HCT116 (cell line): ENCODE measurements at regions not wholly inside any gene's neighbourhood (a gene's known extent, or its start where the extent isn't known, plus 50 kb on each side); places are given as distances from the start of the nearest gene placed in this dataset.

ENCODE experiments used
- ATAC-seq: fragments of 200-7000 bp; cut with Tn5 transposase; 2 replicates; pipeline ENCODE4 v1.9.1; 2020; ENCODE audit warnings: mild to moderate bottlenecking, moderate library complexity
- BruUV-seq: library from RNA; stranded (reverse); fragments of 400-500 nt; replicated peaks from 2 replicates; lab custom pipeline; 2021; lab: Mats Ljungman, UMichigan
- CTCF ChIA-PET: fragments of 300-600 bp; sonication (Branson Sonifier 250); formaldehyde crosslinking; loops from one replicate; lab custom pipeline; 2021; ENCODE audit warnings: antibody characterized with exemption; lab: Charles Lee
- POLR2A ChIA-PET: fragments of 300-600, 350-600 bp; sonication (Branson Sonifier 250); formaldehyde crosslinking; loops from one replicate; lab custom pipeline; 2021; ENCODE audit warnings: antibody characterized with exemption; lab: Charles Lee
- RAD21 ChIA-PET, 2 experiments: fragments of 300-600 bp; sonication (Branson Sonifier 250); formaldehyde crosslinking; loops; one replicate each; lab custom pipeline; 2023; ENCODE audit warnings: low total read pairs in 2 of 2; ENCODE audit not compliant: uncharacterized antibody in 2 of 2, unreplicated experiment in 2 of 2, low non-redundant PET in 1 of 2; lab: Charles Lee
- DNase-seq: peaks from one replicate; pipeline ENCODE4 v3.0.0-alpha.2; 2010; ENCODE audit warnings: low read depth, low spot score
- H2AFZ ChIP-seq: fragments of 200-600 bp; shearing (Covaris generic), sonication (generic); 2 replicates; pipeline ENCODE4 v1.6.1; 2017; ENCODE audit warnings: low read depth, mixed run types, mixed read lengths, antibody characterized with exemption, low read length; ENCODE audit not compliant: poor library complexity, severe bottlenecking
- H3K27ac ChIP-seq: 2 replicates; pipeline ENCODE4 v1.5.1; 2012; ENCODE audit warnings: low read depth, low read length
- H3K27me3 ChIP-seq: fragments of 200-600 bp; sonication (generic); 2 replicates; pipeline ENCODE4 v1.6.1; 2016; ENCODE audit warnings: mixed run types, low read length, mixed read lengths; ENCODE audit not compliant: insufficient read depth
- H3K36me3 ChIP-seq, 2 experiments: fragments of 200-500 bp in 1 of 2; fragments of 200-600 bp in 1 of 2; sonication (Bioruptor generic) in 1 of 2; sonication (generic) in 1 of 2; 2 replicates each; pipeline versions ENCODE4 v1.5.1 to v1.6.1; 2014 to 2016; ENCODE audit warnings: low read length in 2 of 2, inconsistent platforms in 1 of 2, mixed read lengths in 1 of 2, mixed run types in 1 of 2; ENCODE audit not compliant: insufficient read depth in 2 of 2, control insufficient read depth in 1 of 2
- H3K4me1 ChIP-seq, 2 experiments: fragments of 200-600 bp in 1 of 2; sonication (generic) in 1 of 2; 2 replicates each; pipeline versions ENCODE4 v1.5.1 to v1.6.1; 2012 to 2017; ENCODE audit warnings: low read length in 2 of 2, inconsistent platforms in 1 of 2, mild to moderate bottlenecking in 1 of 2, mixed read lengths in 1 of 2, mixed run types in 1 of 2, moderate library complexity in 1 of 2; ENCODE audit not compliant: insufficient read depth in 2 of 2, control insufficient read depth in 1 of 2
- H3K4me2 ChIP-seq: fragments of 200-600 bp; sonication (generic); 2 replicates; pipeline ENCODE4 v1.6.1; 2017; ENCODE audit warnings: mixed run types, low read length, mixed read lengths
- H3K4me3 ChIP-seq, 2 experiments: fragments of 200-600 bp in 1 of 2; sonication (generic) in 1 of 2; replicated peaks in 1 of 2; 2 replicates each; pipeline ENCODE4 v1.5.1; 2011 to 2016; ENCODE audit warnings: low read length in 2 of 2, control low read depth in 1 of 2, low read depth in 1 of 2, mild to moderate bottlenecking in 1 of 2, mixed read lengths in 1 of 2, mixed run types in 1 of 2
- H3K79me2 ChIP-seq: fragments of 200-600 bp; sonication (generic); 2 replicates; pipeline ENCODE4 v1.6.1; 2017; ENCODE audit warnings: mild to moderate bottlenecking, mixed run types, low read length, moderate library complexity, mixed read lengths; ENCODE audit not compliant: insufficient read depth
- H3K9ac ChIP-seq: fragments of 200-600 bp; sonication (generic); 2 replicates; pipeline ENCODE4 v1.6.1; 2016; ENCODE audit warnings: low read length, mixed read lengths
- H3K9me2 ChIP-seq: fragments of 200-600 bp; sonication (generic), shearing (Covaris generic); 2 replicates; pipeline ENCODE4 v1.6.1; 2017; ENCODE audit warnings: mixed run types, mild to moderate bottlenecking, moderate library complexity; ENCODE audit not compliant: insufficient read depth
- H3K9me3 ChIP-seq, 2 experiments: fragments of 200-500 bp in 1 of 2; fragments of 200-600 bp in 1 of 2; sonication (Bioruptor generic) in 1 of 2; sonication (generic) in 1 of 2; 2 replicates each; pipeline ENCODE4 v1.6.1; 2014 to 2017; ENCODE audit warnings: low read length in 2 of 2, mixed read lengths in 2 of 2, inconsistent platforms in 1 of 2, low read depth in 1 of 2, mild to moderate bottlenecking in 1 of 2, mixed run types in 1 of 2, moderate library complexity in 1 of 2; ENCODE audit not compliant: control insufficient read depth in 1 of 2, insufficient read depth in 1 of 2
- H4K20me1 ChIP-seq: fragments of 200-600 bp; sonication (generic), shearing (Covaris generic); 2 replicates; pipeline ENCODE4 v1.6.1; 2017; ENCODE audit warnings: mixed run types, mild to moderate bottlenecking, moderate library complexity; ENCODE audit not compliant: insufficient read depth
- CEBPB ChIP-seq: IDR thresholded peaks from 2 replicates; pipeline ENCODE4 v1.6.1; 2012; ENCODE audit warnings: low read depth
- JUND ChIP-seq: IDR thresholded peaks from 2 replicates; pipeline ENCODE4 v1.6.1; 2012
- SIN3A ChIP-seq: IDR thresholded peaks from 2 replicates; pipeline ENCODE4 v1.6.1; 2012; ENCODE audit warnings: low read depth
- SP1 ChIP-seq: IDR thresholded peaks from 2 replicates; pipeline ENCODE4 v1.6.1; 2012; ENCODE audit warnings: low read depth
- TCF7L2 ChIP-seq: IDR thresholded peaks from 2 replicates; pipeline ENCODE4 v1.7.0; 2011; ENCODE audit warnings: borderline replicate concordance, inconsistent platforms; ENCODE audit not compliant: insufficient read depth, insufficient read length; ENCODE audit errors: extremely low read depth
- YY1 ChIP-seq: IDR thresholded peaks from 2 replicates; pipeline ENCODE4 v1.6.1; 2011; ENCODE audit warnings: low read length, low read depth, moderate library complexity, mild to moderate bottlenecking; ENCODE audit not compliant: insufficient replicate concordance; ENCODE audit errors: extremely low read depth
- ZFX ChIP-seq: fragments of 450-650 bp; IDR thresholded peaks from 2 replicates; pipeline ENCODE4 v1.6.1; 2017
- intact Hi-C: fragments of 100-400 bp; cut with micrococcal nuclease; formaldehyde crosslinking; loops from 2 replicates; pipeline ENCODE4 v1.10.0; 2022
- TF ChIP-seq, protein P1 (sequence below): IDR thresholded peaks from 2 replicates; pipeline ENCODE4 v1.6.1; 2011; ENCODE audit warnings: mild to moderate bottlenecking, low read length, moderate library complexity; ENCODE audit not compliant: insufficient replicate concordance; ENCODE audit errors: extremely low read depth
- TF ChIP-seq, protein P2 (sequence below): IDR thresholded peaks from 2 replicates; pipeline ENCODE4 v1.6.1; 2012; ENCODE audit warnings: low read depth
- TF ChIP-seq, protein P3 (sequence below): IDR thresholded peaks from 2 replicates; pipeline ENCODE4 v1.6.1; 2012
- TF ChIP-seq, protein P4 (sequence below): IDR thresholded peaks from 2 replicates; pipeline ENCODE4 v1.6.1; 2012

DNA sequence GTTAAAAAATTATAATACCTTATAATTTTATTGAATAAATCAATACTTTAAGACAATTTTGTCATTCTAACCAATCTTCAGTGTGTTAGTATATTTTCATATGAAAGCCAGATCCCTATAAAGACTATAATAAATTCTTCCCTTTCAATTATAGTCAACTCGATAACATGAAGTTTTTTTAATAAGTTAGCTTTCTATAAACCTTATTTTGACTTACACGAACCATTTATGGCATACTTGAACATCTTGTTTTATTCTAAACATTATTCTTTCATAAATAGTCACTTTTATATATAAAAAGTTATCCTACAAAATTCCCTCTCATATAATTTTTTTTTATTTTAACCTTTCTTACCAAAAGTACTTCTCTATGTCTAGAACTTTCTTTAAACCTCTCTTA, 1002.3 kb downstream of the TMEM121 start:
- BruUV-seq = no TSS peak
- Histone ChIP-seq H3K4me2 (no peak overlapping the region), H3K79me2 (no peaks in the 10 kb centered on the region), H3K36me3 (no peaks in the 10 kb centered on the region), H3K9me3 (peaks cover 6 to 23% of the 10 kb centered on the region in 2 experiments; a peak in 3 of 4 replicates), H3K9me2 (no peaks in the 10 kb centered on the region), H3K4me3 (no peak overlapping the region), H3K27me3 (no peaks in the 10 kb centered on the region), H3K4me1 (no peaks in the 10 kb centered on the region), H3K9ac (no peak overlapping the region), H3K27ac (no peak overlapping the region), H2AFZ (no peak overlapping the region), H4K20me1 (no peaks in the 10 kb centered on the region)
- TF ChIP-seq SP1 (no peak), ZFX (no peak), YY1 (no peak)
- TF ChIP-seq, protein P1, sequence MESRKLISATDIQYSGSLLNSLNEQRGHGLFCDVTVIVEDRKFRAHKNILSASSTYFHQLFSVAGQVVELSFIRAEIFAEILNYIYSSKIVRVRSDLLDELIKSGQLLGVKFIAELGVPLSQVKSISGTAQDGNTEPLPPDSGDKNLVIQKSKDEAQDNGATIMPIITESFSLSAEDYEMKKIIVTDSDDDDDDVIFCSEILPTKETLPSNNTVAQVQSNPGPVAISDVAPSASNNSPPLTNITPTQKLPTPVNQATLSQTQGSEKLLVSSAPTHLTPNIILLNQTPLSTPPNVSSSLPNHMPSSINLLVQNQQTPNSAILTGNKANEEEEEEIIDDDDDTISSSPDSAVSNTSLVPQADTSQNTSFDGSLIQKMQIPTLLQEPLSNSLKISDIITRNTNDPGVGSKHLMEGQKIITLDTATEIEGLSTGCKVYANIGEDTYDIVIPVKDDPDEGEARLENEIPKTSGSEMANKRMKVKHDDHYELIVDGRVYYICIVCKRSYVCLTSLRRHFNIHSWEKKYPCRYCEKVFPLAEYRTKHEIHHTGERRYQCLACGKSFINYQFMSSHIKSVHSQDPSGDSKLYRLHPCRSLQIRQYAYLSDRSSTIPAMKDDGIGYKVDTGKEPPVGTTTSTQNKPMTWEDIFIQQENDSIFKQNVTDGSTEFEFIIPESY = no peak
- ChIA-PET POLR2A (no interaction called here), RAD21 (no interaction called here), CTCF (no interaction called here)
- DNase-seq (no peak), ATAC-seq (no peak)
- intact Hi-C loops = no loop called here

DNA sequence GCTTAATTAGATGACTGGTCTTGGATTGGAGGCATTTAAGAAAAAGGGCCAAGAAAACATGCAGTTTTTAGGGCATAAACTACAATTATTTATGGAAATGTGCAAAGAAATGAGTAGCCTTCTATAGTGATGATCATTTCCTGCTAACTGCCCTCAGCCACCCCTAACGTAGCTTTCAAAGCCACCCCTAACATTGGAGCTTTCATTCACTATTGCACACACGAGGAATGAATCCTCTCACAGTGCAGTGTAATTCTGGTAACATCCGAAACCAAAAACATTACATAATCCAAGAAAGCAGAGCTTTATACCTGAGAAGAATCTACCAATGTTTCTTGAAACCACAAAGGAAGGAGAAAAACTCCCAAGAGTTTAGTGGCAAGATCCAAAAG, 1003.6 kb downstream of the TMEM121 start:
- CTCF ChIA-PET = no interaction called here
- no peaks in the 10 kb centered on the region for H3K27me3 ChIP-seq
- intact Hi-C loops = no loop called here
- no peaks in the 10 kb centered on the region for H3K9me2 ChIP-seq
- no peak overlapping the region for H2AFZ ChIP-seq
- no peaks in the 10 kb centered on the region for H3K36me3 ChIP-seq
- ATAC-seq (no peak), DNase-seq (no peak)
- no peaks in the 10 kb centered on the region for H3K4me1 ChIP-seq
- RAD21 ChIA-PET = no interaction called here
- no TSS peak for BruUV-seq
- H3K79me2 ChIP-seq = no peaks in the 10 kb centered on the region
- no peaks in the 10 kb centered on the region for H4K20me1 ChIP-seq
- H3K4me3 ChIP-seq = no peak overlapping the region
- peaks cover 6 to 23% of the 10 kb centered on the region in 2 experiments; a peak in 3 of 4 replicates for H3K9me3 ChIP-seq
- POLR2A ChIA-PET = no interaction called here
- no peak overlapping the region for H3K9ac ChIP-seq
- no peak overlapping the region for H3K4me2 ChIP-seq
- H3K27ac ChIP-seq = no peak overlapping the region
- TF ChIP-seq JUND (no peak), SIN3A (no peak), TCF7L2 (no peak), CEBPB (no peak)
- TF ChIP-seq, protein P2, sequence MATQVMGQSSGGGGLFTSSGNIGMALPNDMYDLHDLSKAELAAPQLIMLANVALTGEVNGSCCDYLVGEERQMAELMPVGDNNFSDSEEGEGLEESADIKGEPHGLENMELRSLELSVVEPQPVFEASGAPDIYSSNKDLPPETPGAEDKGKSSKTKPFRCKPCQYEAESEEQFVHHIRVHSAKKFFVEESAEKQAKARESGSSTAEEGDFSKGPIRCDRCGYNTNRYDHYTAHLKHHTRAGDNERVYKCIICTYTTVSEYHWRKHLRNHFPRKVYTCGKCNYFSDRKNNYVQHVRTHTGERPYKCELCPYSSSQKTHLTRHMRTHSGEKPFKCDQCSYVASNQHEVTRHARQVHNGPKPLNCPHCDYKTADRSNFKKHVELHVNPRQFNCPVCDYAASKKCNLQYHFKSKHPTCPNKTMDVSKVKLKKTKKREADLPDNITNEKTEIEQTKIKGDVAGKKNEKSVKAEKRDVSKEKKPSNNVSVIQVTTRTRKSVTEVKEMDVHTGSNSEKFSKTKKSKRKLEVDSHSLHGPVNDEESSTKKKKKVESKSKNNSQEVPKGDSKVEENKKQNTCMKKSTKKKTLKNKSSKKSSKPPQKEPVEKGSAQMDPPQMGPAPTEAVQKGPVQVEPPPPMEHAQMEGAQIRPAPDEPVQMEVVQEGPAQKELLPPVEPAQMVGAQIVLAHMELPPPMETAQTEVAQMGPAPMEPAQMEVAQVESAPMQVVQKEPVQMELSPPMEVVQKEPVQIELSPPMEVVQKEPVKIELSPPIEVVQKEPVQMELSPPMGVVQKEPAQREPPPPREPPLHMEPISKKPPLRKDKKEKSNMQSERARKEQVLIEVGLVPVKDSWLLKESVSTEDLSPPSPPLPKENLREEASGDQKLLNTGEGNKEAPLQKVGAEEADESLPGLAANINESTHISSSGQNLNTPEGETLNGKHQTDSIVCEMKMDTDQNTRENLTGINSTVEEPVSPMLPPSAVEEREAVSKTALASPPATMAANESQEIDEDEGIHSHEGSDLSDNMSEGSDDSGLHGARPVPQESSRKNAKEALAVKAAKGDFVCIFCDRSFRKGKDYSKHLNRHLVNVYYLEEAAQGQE = no peak
- TF ChIP-seq, protein P3, sequence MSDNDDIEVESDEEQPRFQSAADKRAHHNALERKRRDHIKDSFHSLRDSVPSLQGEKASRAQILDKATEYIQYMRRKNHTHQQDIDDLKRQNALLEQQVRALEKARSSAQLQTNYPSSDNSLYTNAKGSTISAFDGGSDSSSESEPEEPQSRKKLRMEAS = no peak
- TF ChIP-seq, protein P4, sequence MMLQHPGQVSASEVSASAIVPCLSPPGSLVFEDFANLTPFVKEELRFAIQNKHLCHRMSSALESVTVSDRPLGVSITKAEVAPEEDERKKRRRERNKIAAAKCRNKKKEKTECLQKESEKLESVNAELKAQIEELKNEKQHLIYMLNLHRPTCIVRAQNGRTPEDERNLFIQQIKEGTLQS = no peak
- TF ChIP-seq, protein P1 = no peak
